Ishikawa (cell line): ENCODE measurements at regions not wholly inside any gene's neighbourhood (a gene's known extent, or its start where the extent isn't known, plus 50 kb on each side); places are given as distances from the start of the nearest gene placed in this dataset.

ENCODE experiments used
- CEBPB ChIP-seq: IDR thresholded peaks from 2 replicates; pipeline ENCODE4 v1.6.1; 2012
- CREB1 ChIP-seq: IDR thresholded peaks from 2 replicates; pipeline ENCODE4 v1.6.1; 2012; ENCODE audit warnings: low read depth
- EP300 ChIP-seq: IDR thresholded peaks from 2 replicates; pipeline ENCODE4 v1.6.1; 2012; ENCODE audit warnings: borderline replicate concordance
- YY1 ChIP-seq: IDR thresholded peaks from 2 replicates; pipeline ENCODE4 v1.6.1; 2012; ENCODE audit warnings: low read depth
- TF ChIP-seq, protein P1 (sequence below): IDR thresholded peaks from 2 replicates; pipeline ENCODE4 v1.6.1; 2012; ENCODE audit warnings: low read depth, mild to moderate bottlenecking

DNA sequence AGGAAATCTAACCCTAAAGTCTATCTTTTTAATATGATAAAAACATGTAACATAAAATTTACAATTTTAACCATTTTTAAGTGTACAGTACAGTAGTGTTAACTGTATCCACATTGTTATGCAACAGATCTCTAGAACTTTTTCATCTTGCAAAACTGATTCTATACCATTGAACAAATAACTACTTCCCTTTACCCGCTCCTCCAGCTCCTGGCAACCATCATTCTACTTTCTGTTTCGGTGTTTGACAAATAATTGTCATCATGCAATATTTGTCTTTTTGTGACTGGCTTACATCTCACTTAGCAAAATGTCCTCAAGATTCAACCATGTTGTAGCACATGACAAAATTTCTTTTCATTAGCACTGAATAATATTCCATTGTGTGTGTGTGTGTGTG lies 203.2 kb downstream of the SIM1 start:
- no peak for TF ChIP-seq EP300
- TF ChIP-seq CREB1 = no peak
- no peak for TF ChIP-seq CEBPB
- TF ChIP-seq, protein P1, sequence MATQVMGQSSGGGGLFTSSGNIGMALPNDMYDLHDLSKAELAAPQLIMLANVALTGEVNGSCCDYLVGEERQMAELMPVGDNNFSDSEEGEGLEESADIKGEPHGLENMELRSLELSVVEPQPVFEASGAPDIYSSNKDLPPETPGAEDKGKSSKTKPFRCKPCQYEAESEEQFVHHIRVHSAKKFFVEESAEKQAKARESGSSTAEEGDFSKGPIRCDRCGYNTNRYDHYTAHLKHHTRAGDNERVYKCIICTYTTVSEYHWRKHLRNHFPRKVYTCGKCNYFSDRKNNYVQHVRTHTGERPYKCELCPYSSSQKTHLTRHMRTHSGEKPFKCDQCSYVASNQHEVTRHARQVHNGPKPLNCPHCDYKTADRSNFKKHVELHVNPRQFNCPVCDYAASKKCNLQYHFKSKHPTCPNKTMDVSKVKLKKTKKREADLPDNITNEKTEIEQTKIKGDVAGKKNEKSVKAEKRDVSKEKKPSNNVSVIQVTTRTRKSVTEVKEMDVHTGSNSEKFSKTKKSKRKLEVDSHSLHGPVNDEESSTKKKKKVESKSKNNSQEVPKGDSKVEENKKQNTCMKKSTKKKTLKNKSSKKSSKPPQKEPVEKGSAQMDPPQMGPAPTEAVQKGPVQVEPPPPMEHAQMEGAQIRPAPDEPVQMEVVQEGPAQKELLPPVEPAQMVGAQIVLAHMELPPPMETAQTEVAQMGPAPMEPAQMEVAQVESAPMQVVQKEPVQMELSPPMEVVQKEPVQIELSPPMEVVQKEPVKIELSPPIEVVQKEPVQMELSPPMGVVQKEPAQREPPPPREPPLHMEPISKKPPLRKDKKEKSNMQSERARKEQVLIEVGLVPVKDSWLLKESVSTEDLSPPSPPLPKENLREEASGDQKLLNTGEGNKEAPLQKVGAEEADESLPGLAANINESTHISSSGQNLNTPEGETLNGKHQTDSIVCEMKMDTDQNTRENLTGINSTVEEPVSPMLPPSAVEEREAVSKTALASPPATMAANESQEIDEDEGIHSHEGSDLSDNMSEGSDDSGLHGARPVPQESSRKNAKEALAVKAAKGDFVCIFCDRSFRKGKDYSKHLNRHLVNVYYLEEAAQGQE = no peak
- TF ChIP-seq YY1 = no peak
